GM20000 (cell line): ENCODE measurements at regions not wholly inside any gene's neighbourhood (a gene's known extent, or its start where the extent isn't known, plus 50 kb on each side); places are given as distances from the start of the nearest gene placed in this dataset.

ENCODE experiments used
- DNase-seq: peaks from one replicate; pipeline ENCODE4 v3.0.0; 2012; ENCODE audit warnings: low spot score
- CTCF ChIP-seq: IDR thresholded peaks from 2 replicates; pipeline ENCODE4 v1.5.1; 2012; ENCODE audit warnings: mild to moderate bottlenecking, control low read depth; ENCODE audit errors: extremely low read depth, missing control alignments

GRCh38 chr13:56980856-56981255, 159.9 kb upstream of the PRR20A start:
- DNase-seq: no peak
- no peak for TF ChIP-seq CTCF

DNA sequence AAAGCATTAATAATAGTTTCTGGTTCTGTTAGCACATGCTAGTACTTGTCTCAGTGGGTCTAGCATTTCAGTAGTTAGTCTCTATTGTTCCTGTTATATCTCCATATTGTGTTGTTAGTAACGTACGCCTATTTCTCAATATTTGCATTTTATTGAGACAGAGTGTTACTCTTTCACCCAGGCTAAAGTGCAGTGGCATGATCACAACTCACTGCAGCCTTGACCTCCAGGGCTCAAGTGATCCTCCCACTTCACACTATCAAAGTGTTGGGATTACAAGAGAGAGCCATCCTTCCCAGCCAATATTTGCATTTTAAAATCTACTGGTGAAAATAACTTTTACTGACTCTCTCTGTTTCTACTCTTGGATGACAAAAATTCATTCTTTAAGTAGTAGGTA, 154.6 kb upstream of the PRR20A start:
- no peak for TF ChIP-seq CTCF

GRCh38 chr13:56988543-56988942, 152.2 kb upstream of the PRR20A start:
- TF ChIP-seq CTCF: no peak
- no peak for DNase-seq

More for the DNA sequence above, 154.6 kb upstream of the PRR20A start:
- DNase-seq: no peak

- no peak for TF ChIP-seq CTCF
- no peak for DNase-seq
These were observed 137.0 kb upstream of the PRR20A start for GRCh38 chr13:57003682-57004081.

- TF ChIP-seq CTCF: no peak
- DNase-seq: no peak
These were observed 123.4 kb upstream of the PRR20A start for GRCh38 chr13:57017357-57017756.

- TF ChIP-seq CTCF: no peak
- no peak for DNase-seq
These were observed 121.8 kb upstream of the PRR20A start for GRCh38 chr13:57018915-57019314.

DNA sequence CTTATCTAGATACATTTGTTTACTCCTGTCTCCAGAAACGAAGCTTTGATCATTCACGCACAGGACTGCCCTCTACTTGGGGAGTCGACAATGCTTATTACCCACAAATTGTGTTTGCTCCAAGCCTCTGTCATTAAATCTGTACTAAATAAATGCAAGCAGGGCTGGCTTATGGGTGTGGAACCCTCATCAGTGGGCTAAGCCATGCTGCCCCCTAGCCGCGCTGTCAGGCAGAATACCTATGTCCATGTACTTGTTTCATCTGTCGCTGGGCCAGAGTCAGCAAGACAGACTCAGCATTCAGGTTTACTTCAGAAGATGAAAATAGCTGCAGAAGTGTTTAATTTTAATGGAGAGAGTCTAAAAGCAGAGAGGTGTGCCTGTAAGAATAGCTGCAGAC, 110.0 kb upstream of the PRR20A start:
- no peak for DNase-seq
- no peak for TF ChIP-seq CTCF
